ENCODE measurements at regions not wholly inside any gene's neighbourhood (a gene's known extent, or its start where the extent isn't known, plus 50 kb on each side); places are given as distances from the start of the nearest gene placed in this dataset.

DNA sequence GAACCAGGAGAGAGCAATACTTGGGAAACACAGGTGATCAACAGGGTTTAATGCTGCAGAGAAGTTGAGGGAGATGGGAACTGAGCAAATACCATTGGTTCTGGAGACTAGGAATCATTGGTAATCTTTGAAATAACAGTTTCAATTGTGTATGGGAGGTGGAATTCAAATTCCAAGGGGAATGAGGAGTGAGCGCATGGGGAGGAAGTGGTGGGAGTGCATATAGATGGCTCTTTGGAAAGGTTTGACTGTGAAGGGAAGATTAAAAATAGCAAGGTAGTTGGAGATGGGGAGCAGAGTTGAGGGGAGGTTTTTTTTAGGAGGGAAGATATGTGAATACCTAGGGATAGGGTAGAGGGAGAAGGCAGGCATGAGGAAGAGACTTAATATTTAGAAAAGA, 51.1 kb upstream of the ROPN1 start:
- H3K27me3 ChIP-seq (ENCODE audit: control insufficient read depth, low read length) = peaks cover 9% of the 10 kb centered on the region
- no peak overlapping the region for H3K4me3 ChIP-seq (ENCODE audit: low read length)
- no peaks in the 10 kb centered on the region for H3K79me2 ChIP-seq (ENCODE audit: control insufficient read depth, low read length)
- no peak overlapping the region for H3K4me2 ChIP-seq (ENCODE audit: low read length)
- H4K20me1 ChIP-seq (ENCODE audit: control insufficient read depth, insufficient read depth, low read depth, low read length) = no peaks in the 10 kb centered on the region
- no peaks in the 10 kb centered on the region for H3K4me1 ChIP-seq (ENCODE audit: control insufficient read depth, low read length)
- no peaks in the 10 kb centered on the region for H3F3A ChIP-seq (ENCODE audit: control insufficient read depth, insufficient read depth)
- TF ChIP-seq, protein P1, sequence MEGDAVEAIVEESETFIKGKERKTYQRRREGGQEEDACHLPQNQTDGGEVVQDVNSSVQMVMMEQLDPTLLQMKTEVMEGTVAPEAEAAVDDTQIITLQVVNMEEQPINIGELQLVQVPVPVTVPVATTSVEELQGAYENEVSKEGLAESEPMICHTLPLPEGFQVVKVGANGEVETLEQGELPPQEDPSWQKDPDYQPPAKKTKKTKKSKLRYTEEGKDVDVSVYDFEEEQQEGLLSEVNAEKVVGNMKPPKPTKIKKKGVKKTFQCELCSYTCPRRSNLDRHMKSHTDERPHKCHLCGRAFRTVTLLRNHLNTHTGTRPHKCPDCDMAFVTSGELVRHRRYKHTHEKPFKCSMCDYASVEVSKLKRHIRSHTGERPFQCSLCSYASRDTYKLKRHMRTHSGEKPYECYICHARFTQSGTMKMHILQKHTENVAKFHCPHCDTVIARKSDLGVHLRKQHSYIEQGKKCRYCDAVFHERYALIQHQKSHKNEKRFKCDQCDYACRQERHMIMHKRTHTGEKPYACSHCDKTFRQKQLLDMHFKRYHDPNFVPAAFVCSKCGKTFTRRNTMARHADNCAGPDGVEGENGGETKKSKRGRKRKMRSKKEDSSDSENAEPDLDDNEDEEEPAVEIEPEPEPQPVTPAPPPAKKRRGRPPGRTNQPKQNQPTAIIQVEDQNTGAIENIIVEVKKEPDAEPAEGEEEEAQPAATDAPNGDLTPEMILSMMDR (IDR thresholded peaks at IDR 0.05; ENCODE audit: low read depth, low read length, poor library complexity, severe bottlenecking) = no peak
- no peak for TF ChIP-seq EZH2phosphoT487 (IDR thresholded peaks at IDR 0.05; ENCODE audit: borderline replicate concordance, low read length)
- no peaks in the 10 kb centered on the region for H3K36me3 ChIP-seq (ENCODE audit: control insufficient read depth, low read length)
- no peaks in the 10 kb centered on the region for H3K9me2 ChIP-seq (replicated peaks; ENCODE audit: control insufficient read depth, low read length)
- no peak overlapping the region for H3K27ac ChIP-seq (ENCODE audit: low read depth, low read length)
- no peaks in the 10 kb centered on the region for H3K9me3 ChIP-seq (ENCODE audit: control insufficient read depth, insufficient read depth, low read length)

DNA sequence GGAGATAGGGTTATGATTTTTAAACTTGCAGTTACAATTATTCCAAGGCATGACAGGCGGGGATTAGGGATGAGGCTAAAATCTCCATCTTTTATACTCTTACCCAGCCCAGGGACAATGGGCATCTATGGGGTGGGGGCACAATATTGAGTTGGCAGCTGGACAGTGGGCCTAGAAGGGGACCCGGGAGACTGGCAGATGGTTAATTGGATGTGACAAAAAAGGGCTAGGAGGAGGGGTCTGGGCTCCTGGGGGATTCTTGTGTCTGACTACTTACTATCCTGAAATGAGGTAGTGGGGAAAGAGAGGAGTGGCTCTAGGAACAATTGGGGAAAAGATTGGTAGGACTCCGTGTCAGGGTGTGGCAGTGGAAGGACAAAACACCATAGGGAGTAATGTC, 53.0 kb upstream of the ROPN1 start:
- H3K27ac ChIP-seq (ENCODE audit: low read depth, low read length) = no peak overlapping the region
- no peaks in the 10 kb centered on the region for H3K4me1 ChIP-seq (ENCODE audit: control insufficient read depth, low read length)
- H3K4me2 ChIP-seq (ENCODE audit: low read length) = no peak overlapping the region
- no peaks in the 10 kb centered on the region for H3K27me3 ChIP-seq (ENCODE audit: control insufficient read depth, low read length)
- no peak for TF ChIP-seq EZH2phosphoT487 (IDR thresholded peaks at IDR 0.05; ENCODE audit: borderline replicate concordance, low read length)
- TF ChIP-seq, protein P1 (IDR thresholded peaks at IDR 0.05; ENCODE audit: low read depth, low read length, poor library complexity, severe bottlenecking) = no peak
- no peaks in the 10 kb centered on the region for H3F3A ChIP-seq (ENCODE audit: control insufficient read depth, insufficient read depth)
- H3K4me3 ChIP-seq (ENCODE audit: low read length) = no peak overlapping the region
- no peaks in the 10 kb centered on the region for H3K79me2 ChIP-seq (ENCODE audit: control insufficient read depth, low read length)
- H3K9me2 ChIP-seq (replicated peaks; ENCODE audit: control insufficient read depth, low read length) = no peaks in the 10 kb centered on the region
- no peaks in the 10 kb centered on the region for H3K36me3 ChIP-seq (ENCODE audit: control insufficient read depth, low read length)
- H4K20me1 ChIP-seq (ENCODE audit: control insufficient read depth, insufficient read depth, low read depth, low read length) = no peaks in the 10 kb centered on the region
- no peaks in the 10 kb centered on the region for H3K9me3 ChIP-seq (ENCODE audit: control insufficient read depth, insufficient read depth, low read length)

- Histone ChIP-seq H3K9me2 (replicated peaks; ENCODE audit: control insufficient read depth, low read length) (no peaks in the 10 kb centered on the region), H3K27ac (ENCODE audit: low read depth, low read length) (no peak overlapping the region), H4K20me1 (ENCODE audit: control insufficient read depth, insufficient read depth, low read depth, low read length) (no peaks in the 10 kb centered on the region), H3K79me2 (ENCODE audit: control insufficient read depth, low read length) (no peaks in the 10 kb centered on the region), H3K27me3 (ENCODE audit: control insufficient read depth, low read length) (no peaks in the 10 kb centered on the region), H3K4me1 (ENCODE audit: control insufficient read depth, low read length) (no peaks in the 10 kb centered on the region), H3F3A (ENCODE audit: control insufficient read depth, insufficient read depth) (no peaks in the 10 kb centered on the region), H3K4me2 (ENCODE audit: low read length) (no peak overlapping the region), H3K9me3 (ENCODE audit: control insufficient read depth, insufficient read depth, low read length) (no peaks in the 10 kb centered on the region), H3K36me3 (ENCODE audit: control insufficient read depth, low read length) (no peaks in the 10 kb centered on the region), H3K4me3 (ENCODE audit: low read length) (no peak overlapping the region)
- TF ChIP-seq, protein P1 (IDR thresholded peaks at IDR 0.05; ENCODE audit: low read depth, low read length, poor library complexity, severe bottlenecking) = no peak
- no peak for TF ChIP-seq EZH2phosphoT487 (IDR thresholded peaks at IDR 0.05; ENCODE audit: borderline replicate concordance, low read length)
Measured at GRCh38 chr3:124048967-124049798, 57.3 kb upstream of the ROPN1 start.

All from DOHH2 (cell line).